ENCODE measurements at regions not wholly inside any gene's neighbourhood (a gene's known extent, or its start where the extent isn't known, plus 50 kb on each side); places are given as distances from the start of the nearest gene placed in this dataset.

DNA sequence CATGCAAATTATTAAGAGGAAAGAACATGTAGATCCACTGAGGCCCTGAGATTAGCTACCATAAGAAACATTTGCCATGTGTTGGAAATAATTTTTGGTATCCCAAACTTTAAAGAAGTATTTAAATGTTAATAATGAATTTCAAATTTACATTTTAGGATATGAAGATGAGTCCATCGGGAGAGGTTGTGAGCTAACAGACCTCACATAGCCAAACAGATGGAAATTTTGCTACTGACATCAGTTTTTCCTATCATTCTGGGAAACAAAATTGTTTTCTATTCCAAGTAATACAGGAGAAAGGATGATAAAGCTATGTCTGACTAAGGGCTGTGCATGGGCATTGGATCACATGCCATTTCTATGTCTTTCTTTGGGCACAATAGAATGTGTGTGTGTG is 809.6 kb downstream of the TENT5A start:
- TF ChIP-seq, protein P1, sequence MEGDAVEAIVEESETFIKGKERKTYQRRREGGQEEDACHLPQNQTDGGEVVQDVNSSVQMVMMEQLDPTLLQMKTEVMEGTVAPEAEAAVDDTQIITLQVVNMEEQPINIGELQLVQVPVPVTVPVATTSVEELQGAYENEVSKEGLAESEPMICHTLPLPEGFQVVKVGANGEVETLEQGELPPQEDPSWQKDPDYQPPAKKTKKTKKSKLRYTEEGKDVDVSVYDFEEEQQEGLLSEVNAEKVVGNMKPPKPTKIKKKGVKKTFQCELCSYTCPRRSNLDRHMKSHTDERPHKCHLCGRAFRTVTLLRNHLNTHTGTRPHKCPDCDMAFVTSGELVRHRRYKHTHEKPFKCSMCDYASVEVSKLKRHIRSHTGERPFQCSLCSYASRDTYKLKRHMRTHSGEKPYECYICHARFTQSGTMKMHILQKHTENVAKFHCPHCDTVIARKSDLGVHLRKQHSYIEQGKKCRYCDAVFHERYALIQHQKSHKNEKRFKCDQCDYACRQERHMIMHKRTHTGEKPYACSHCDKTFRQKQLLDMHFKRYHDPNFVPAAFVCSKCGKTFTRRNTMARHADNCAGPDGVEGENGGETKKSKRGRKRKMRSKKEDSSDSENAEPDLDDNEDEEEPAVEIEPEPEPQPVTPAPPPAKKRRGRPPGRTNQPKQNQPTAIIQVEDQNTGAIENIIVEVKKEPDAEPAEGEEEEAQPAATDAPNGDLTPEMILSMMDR (IDR thresholded peaks at IDR 0.05), result no peak
- TF ChIP-seq, protein P2, sequence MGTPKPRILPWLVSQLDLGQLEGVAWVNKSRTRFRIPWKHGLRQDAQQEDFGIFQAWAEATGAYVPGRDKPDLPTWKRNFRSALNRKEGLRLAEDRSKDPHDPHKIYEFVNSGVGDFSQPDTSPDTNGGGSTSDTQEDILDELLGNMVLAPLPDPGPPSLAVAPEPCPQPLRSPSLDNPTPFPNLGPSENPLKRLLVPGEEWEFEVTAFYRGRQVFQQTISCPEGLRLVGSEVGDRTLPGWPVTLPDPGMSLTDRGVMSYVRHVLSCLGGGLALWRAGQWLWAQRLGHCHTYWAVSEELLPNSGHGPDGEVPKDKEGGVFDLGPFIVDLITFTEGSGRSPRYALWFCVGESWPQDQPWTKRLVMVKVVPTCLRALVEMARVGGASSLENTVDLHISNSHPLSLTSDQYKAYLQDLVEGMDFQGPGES (IDR thresholded peaks at IDR 0.05; ENCODE audit: low read depth, low read length), result no peak
- TF ChIP-seq YY1 (IDR thresholded peaks at IDR 0.05; ENCODE audit: low read depth) (no peak), JUND (IDR thresholded peaks at IDR 0.05) (no peak), POLR2AphosphoS5 (IDR thresholded peaks at IDR 0.05; ENCODE audit: low read depth, low read length) (no peak), FOXM1 (IDR thresholded peaks at IDR 0.05; ENCODE audit: low read depth) (no peak), TAF1 (IDR thresholded peaks at IDR 0.05; ENCODE audit: borderline replicate concordance, low read depth, low read length) (no peak)
